Testis (tissue), 2 donors: ENCODE measurements at regions not wholly inside any gene's neighbourhood (a gene's known extent, or its start where the extent isn't known, plus 50 kb on each side); places are given as distances from the start of the nearest gene placed in this dataset.

Experiments
- DNase-seq: peaks from one replicate; pipeline ENCODE4 v3.0.0-alpha.2; 2019
- H3K27ac ChIP-seq, 2 donors: fragments of 200-600 bp; sonication (generic); one replicate each; pipeline ENCODE4 v1.5.1; 2019
- H3K27me3 ChIP-seq: fragments of 200-600 bp; sonication (generic); one replicate; pipeline ENCODE4 v1.5.1; 2019
- H3K36me3 ChIP-seq: fragments of 200-600 bp; sonication (generic); one replicate; pipeline ENCODE4 v1.5.1; 2017; ENCODE audit warnings: low read depth; ENCODE audit errors: missing control alignments
- H3K4me1 ChIP-seq: fragments of 200-600 bp; sonication (generic); one replicate; pipeline ENCODE4 v1.5.1; 2019
- H3K4me3 ChIP-seq, 2 donors: fragments of 200-600 bp; sonication (generic); one replicate each; pipeline ENCODE4 v1.5.1; 2017 to 2019
- H3K9me3 ChIP-seq: fragments of 200-600 bp; sonication (generic); one replicate; pipeline ENCODE4 v1.5.1; 2017
- POLR2A ChIP-seq: fragments of 450-650 bp; IDR thresholded peaks from one replicate; pipeline ENCODE4 v1.6.1; 2017; ENCODE audit warnings: antibody characterized with exemption, mild to moderate bottlenecking, moderate library complexity
- WGBS, 2 donors: methylation state at CpG; one replicate each; pipeline ENCODE4 v1.1.5; 2018; 5-methylcytosine and 5-hydroxymethylcytosine counted together
- intact Hi-C: fragments of 100-400 bp; cut with DNase I; formaldehyde crosslinking; loops from one replicate; pipeline ENCODE4 v1.15.1; 2023; ENCODE audit warnings: low total_unique reads
- TF ChIP-seq, protein P1 (sequence below), 3 experiments: fragments of 450-650 bp in 2 of 3; fragments of 200-600 bp in 1 of 3; sonication (generic) in 1 of 3; IDR thresholded peaks; one replicate each; pipeline ENCODE4 v1.5.1; 2016 to 2019; ENCODE audit warnings: antibody characterized with exemption in 3 of 3, mild to moderate bottlenecking in 2 of 3, moderate library complexity in 1 of 3

DNA sequence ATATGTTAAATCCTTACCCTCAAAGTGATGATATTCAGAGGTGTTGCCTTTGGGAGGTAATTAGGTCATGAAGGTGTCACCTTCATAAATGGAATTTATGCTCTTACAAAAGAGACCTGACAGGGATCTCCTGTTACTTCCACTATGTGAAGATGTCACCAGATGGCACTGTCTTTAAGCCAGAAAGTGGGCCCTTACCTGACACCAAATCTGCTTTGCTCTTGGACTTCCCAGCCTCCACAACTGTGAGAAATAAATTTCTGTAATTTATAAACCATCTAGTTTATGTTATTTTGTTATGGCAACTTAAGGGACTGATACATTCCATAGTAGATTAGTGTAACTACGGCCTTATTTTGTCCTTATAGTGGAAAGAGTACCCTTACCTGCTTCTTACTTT lies 358.3 kb upstream of the SALL1 start:
- no peaks in the 10 kb centered on the region for H3K9me3 ChIP-seq
- no peak for DNase-seq
- WGBS, 2 donors, result 96% methylated on average over 1 of the region's 1 CpG
- H3K27me3 ChIP-seq, result no peaks in the 10 kb centered on the region
- H3K4me3 ChIP-seq, result no peak overlapping the region
- H3K4me1 ChIP-seq, result no peaks in the 10 kb centered on the region
- TF ChIP-seq POLR2A, result no peak
- TF ChIP-seq, protein P1, sequence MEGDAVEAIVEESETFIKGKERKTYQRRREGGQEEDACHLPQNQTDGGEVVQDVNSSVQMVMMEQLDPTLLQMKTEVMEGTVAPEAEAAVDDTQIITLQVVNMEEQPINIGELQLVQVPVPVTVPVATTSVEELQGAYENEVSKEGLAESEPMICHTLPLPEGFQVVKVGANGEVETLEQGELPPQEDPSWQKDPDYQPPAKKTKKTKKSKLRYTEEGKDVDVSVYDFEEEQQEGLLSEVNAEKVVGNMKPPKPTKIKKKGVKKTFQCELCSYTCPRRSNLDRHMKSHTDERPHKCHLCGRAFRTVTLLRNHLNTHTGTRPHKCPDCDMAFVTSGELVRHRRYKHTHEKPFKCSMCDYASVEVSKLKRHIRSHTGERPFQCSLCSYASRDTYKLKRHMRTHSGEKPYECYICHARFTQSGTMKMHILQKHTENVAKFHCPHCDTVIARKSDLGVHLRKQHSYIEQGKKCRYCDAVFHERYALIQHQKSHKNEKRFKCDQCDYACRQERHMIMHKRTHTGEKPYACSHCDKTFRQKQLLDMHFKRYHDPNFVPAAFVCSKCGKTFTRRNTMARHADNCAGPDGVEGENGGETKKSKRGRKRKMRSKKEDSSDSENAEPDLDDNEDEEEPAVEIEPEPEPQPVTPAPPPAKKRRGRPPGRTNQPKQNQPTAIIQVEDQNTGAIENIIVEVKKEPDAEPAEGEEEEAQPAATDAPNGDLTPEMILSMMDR (IDR thresholded peaks at IDR 0.05), result no peak
- intact Hi-C loops, result no loop called here
- no peaks in the 10 kb centered on the region for H3K36me3 ChIP-seq
- H3K27ac ChIP-seq, result no peak overlapping the region

DNA sequence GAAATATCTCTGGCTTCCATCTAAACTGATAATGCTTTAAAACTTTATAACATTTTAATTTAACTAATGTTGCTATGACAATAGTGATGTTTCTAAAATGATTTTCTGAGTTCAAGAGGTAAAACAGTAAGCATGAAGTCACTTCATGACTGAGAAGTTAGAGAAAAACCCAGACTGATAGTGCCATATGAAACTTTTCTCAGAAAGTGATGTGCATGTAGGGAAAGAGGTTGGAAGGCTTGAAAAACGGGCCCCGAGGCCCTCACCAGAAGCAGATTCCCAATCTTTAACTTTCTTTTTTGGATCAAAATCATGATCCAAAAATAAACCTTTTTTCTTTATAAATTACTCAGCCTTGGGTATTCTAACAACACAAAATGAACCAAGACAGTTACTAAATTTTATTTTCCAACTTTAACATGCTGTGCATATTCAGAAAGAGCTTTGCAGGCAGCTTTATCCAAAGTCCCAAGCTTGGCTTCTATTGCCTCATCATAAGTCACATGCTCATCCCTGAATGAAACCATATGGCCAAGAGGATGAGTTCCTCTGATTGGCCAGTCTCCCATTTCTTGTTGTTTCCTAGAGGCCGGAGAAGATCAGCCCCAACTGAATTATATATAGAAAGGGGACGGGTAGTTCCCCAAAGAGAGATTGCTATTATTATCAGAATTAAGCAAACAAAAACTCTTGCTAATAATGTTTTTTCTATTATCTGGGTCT lies 357.6 kb upstream of the SALL1 start:
- WGBS, 2 donors, result 70 to 71% methylated on average over 4 of the region's 4 CpGs
- intact Hi-C loops, result no loop called here
- no peak for DNase-seq

DNA sequence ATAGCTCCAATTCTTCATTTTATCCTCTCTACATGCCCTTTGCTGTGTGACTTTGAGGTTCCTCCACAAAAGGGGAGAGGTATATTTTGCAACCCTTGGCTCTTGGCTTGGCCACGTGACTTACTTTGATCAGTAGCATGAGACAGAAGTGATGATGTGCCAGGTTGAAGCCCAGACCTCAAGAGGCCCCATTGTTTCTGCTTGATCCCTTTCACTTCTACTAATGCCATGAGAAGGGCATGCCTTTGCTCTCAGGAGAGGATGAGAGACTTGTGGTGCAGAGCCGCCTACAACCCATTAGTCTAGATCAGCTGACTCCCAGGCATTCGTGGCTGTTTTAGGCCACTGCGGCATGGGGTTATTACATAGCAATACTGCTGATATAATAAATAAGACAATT lies 356.2 kb upstream of the SALL1 start:
- no peak for DNase-seq
- no peaks in the 10 kb centered on the region for H3K36me3 ChIP-seq
- H3K9me3 ChIP-seq, result no peaks in the 10 kb centered on the region
- H3K27me3 ChIP-seq, result no peaks in the 10 kb centered on the region
- 88 to 91% methylated on average over 4 of the region's 4 CpGs for WGBS, 2 donors
- H3K27ac ChIP-seq, result no peak overlapping the region
- no peak for TF ChIP-seq POLR2A
- TF ChIP-seq, protein P1 (IDR thresholded peaks at IDR 0.05), result no peak
- intact Hi-C loops, result no loop called here
- H3K4me1 ChIP-seq, result no peaks in the 10 kb centered on the region
- H3K4me3 ChIP-seq, result no peak overlapping the region

More for the DNA sequence above, 357.6 kb upstream of the SALL1 start:
- Histone ChIP-seq H3K4me1 (no peaks in the 10 kb centered on the region), H3K27ac (no peak overlapping the region), H3K9me3 (no peaks in the 10 kb centered on the region), H3K4me3 (no peak overlapping the region), H3K36me3 (no peaks in the 10 kb centered on the region), H3K27me3 (no peaks in the 10 kb centered on the region)
- TF ChIP-seq POLR2A, result no peak
- TF ChIP-seq, protein P1 (IDR thresholded peaks at IDR 0.05), result no peak

DNA sequence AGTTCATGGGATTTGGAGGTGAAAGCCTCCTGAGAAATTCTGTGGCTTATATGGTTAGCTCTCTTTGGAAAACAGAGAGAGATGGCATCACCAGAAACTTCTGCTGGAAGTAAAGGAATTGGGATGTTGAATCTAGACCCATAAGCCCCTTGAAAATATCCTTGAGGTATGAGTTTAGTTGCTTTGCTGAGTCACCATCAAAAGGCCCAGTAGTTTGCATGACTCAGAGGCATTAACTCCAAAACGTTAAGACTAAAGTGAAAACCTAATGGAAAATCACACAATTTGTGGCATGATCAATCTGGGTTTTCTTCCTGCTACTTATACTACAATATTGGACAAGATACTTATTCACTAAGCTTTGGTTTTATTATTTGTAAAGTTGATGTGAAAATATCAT lies 349.2 kb upstream of the SALL1 start:
- Histone ChIP-seq H3K36me3 (no peaks in the 10 kb centered on the region), H3K4me3 (no peak overlapping the region), H3K9me3 (no peaks in the 10 kb centered on the region), H3K4me1 (no peaks in the 10 kb centered on the region), H3K27ac (no peak overlapping the region), H3K27me3 (no peaks in the 10 kb centered on the region)
- WGBS, 2 donors, result 65 to 89% methylated on average over 1 of the region's 1 CpG
- intact Hi-C loops, result no loop called here
- no peak for DNase-seq
- TF ChIP-seq, protein P1 (IDR thresholded peaks at IDR 0.05), result no peak
- no peak for TF ChIP-seq POLR2A
